ENCODE measurements at regions not wholly inside any gene's neighbourhood (a gene's known extent, or its start where the extent isn't known, plus 50 kb on each side); places are given as distances from the start of the nearest gene placed in this dataset.
"Not testable (repeated sequence)": the region's sequence is repeated elsewhere in the genome, so short reads cannot be mapped to it uniquely, and the experiment has no call there.

DNA sequence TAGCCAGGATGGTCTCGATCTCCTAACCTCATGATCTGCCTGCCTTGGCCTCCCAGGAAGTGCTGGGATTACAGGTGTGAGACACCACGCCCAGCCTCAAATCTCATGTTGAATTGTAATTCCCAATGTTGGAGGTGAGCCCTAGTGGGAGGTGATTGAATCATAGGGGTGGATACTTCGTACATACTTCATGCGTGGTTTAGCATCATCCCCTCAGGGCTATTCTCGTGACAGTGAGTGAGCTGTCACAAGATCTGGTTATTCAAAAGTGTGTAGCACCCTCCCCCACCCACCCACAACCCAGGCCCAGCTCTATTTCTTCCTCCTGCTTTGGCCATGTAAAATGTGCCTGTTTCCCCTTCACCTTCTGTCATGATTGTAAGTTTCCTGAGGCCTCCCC lies 236.9 kb upstream of the IL12A start:
- no peaks in the 10 kb centered on the region for H3K4me1 ChIP-seq (ENCODE audit: control insufficient read depth, insufficient read depth, low read length)
- peaks cover 24% of the 10 kb centered on the region for H3K9me3 Mint-ChIP-seq

DNA sequence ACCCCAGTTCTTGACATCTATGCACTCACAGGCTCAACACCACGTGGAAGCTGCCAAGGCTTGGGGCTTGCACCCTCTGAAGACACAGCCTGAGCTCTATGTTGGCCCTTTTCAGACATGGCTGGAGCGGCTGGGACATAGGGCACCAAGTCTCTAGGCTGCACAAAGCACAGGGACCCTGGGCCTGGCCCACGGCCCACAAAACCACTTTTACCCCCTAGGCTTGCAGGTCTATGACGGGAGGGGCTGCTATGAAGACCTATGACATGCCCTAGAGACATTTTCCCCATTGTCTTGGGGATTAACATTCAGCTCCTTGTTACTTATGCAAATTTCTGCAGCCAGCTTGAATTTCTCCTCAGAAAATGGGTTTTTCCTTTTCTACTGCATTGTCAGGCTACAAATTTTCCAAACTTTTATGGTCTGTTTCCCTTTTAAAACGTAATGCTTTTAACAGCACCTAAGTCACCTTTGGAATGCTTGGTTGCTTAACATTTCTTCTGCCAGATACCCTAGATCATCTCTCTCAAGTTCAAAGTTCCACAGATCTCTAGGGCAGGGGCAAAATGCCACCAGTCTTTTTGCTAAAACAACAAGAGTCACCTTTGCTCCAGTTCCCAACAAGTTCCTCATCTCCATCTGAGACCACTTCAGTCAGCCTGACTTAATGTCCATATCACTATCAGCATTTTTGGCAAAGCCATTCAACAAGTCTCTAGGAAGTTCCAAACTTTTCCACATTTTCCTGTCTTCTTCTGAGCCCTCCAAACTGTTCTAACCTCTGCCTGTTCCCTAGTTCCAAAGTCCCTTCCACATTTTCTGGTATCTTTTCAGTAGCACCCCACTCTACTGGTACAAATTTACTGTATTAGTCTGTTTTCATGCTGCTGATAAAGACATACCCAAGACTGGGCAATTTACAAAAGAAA lies 232.1 kb upstream of the IL12A start:
- not testable (repeated sequence) for H3K4me3 Mint-ChIP-seq; DNase-seq; H3K4me1 Mint-ChIP-seq; H3K27me3 ChIP-seq (ENCODE audit: control insufficient read depth, insufficient read depth, low read length, poor library complexity, severe bottlenecking); H3K9ac ChIP-seq (ENCODE audit: extremely low read depth, low read length, poor library complexity, severe bottlenecking); H3K36me3 Mint-ChIP-seq (ENCODE audit: low read depth); H3K27me3 Mint-ChIP-seq (ENCODE audit: insufficient read depth); H3K27ac Mint-ChIP-seq; H3K4me3 ChIP-seq (ENCODE audit: low read length); H3K27ac ChIP-seq (ENCODE audit: low read depth, low read length); H3K36me3 ChIP-seq (ENCODE audit: control insufficient read depth, insufficient read depth, low read length)
- 89 to 95% methylated on average over 4 to 5 of the region's 5 CpGs for WGBS, 2 experiments (ENCODE audit: insufficient coverage in 1 of 2, insufficient read length in 1 of 2)
- Histone ChIP-seq H3K4me1 (ENCODE audit: control insufficient read depth, insufficient read depth, low read length) (peaks cover 14% of the 10 kb centered on the region), H3K9me3 (ENCODE audit: control insufficient read depth, low read length) (peaks cover 26% of the 10 kb centered on the region)
- peaks cover 29% of the 10 kb centered on the region for H3K9me3 Mint-ChIP-seq

More for the DNA sequence above, 236.9 kb upstream of the IL12A start:
- TF ChIP-seq, protein P1, sequence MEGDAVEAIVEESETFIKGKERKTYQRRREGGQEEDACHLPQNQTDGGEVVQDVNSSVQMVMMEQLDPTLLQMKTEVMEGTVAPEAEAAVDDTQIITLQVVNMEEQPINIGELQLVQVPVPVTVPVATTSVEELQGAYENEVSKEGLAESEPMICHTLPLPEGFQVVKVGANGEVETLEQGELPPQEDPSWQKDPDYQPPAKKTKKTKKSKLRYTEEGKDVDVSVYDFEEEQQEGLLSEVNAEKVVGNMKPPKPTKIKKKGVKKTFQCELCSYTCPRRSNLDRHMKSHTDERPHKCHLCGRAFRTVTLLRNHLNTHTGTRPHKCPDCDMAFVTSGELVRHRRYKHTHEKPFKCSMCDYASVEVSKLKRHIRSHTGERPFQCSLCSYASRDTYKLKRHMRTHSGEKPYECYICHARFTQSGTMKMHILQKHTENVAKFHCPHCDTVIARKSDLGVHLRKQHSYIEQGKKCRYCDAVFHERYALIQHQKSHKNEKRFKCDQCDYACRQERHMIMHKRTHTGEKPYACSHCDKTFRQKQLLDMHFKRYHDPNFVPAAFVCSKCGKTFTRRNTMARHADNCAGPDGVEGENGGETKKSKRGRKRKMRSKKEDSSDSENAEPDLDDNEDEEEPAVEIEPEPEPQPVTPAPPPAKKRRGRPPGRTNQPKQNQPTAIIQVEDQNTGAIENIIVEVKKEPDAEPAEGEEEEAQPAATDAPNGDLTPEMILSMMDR (conservative IDR thresholded peaks at IDR 0.05): no peak
- Histone ChIP-seq H3K9ac (ENCODE audit: extremely low read depth, low read length, poor library complexity, severe bottlenecking) (no peak overlapping the region), H3K36me3 (ENCODE audit: control insufficient read depth, insufficient read depth, low read length) (no peaks in the 10 kb centered on the region), H3K9me3 (ENCODE audit: control insufficient read depth, low read length) (peaks cover 20% of the 10 kb centered on the region), H3K27me3 (ENCODE audit: control insufficient read depth, insufficient read depth, low read length, poor library complexity, severe bottlenecking) (no peaks in the 10 kb centered on the region), H3K27ac (ENCODE audit: low read depth, low read length) (no peak overlapping the region), H3K4me3 (ENCODE audit: low read length) (no peak overlapping the region)
- Mint-ChIP-seq H3K27ac (no peak overlapping the region), H3K4me1 (no peaks in the 10 kb centered on the region), H3K27me3 (ENCODE audit: insufficient read depth) (no peaks in the 10 kb centered on the region), H3K4me3 (no peak overlapping the region), H3K36me3 (ENCODE audit: low read depth) (peaks cover 2% of the 10 kb centered on the region)
- 96 to 100% methylated on average over 4 to 5 of the region's 5 CpGs for WGBS, 2 experiments (ENCODE audit: insufficient coverage in 1 of 2, insufficient read length in 1 of 2)
- DNase-seq: no peak

- Histone ChIP-seq H3K9ac (ENCODE audit: extremely low read depth, low read length, poor library complexity, severe bottlenecking) (no peak overlapping the region), H3K4me3 (ENCODE audit: low read length) (no peak overlapping the region), H3K4me1 (ENCODE audit: control insufficient read depth, insufficient read depth, low read length) (peaks cover 14% of the 10 kb centered on the region), H3K27ac (ENCODE audit: low read depth, low read length) (no peak overlapping the region), H3K9me3 (ENCODE audit: control insufficient read depth, low read length) (peaks cover 26% of the 10 kb centered on the region), H3K36me3 (ENCODE audit: control insufficient read depth, insufficient read depth, low read length) (no peaks in the 10 kb centered on the region), H3K27me3 (ENCODE audit: control insufficient read depth, insufficient read depth, low read length, poor library complexity, severe bottlenecking) (no peaks in the 10 kb centered on the region)
- peaks cover 29% of the 10 kb centered on the region for H3K9me3 Mint-ChIP-seq
- no peak for DNase-seq
- WGBS, 2 experiments (ENCODE audit: insufficient coverage in 1 of 2, insufficient read length in 1 of 2): 87 to 88% methylated on average over 3 to 5 of the region's 5 CpGs
- no peak overlapping the region for H3K4me3 Mint-ChIP-seq
- peaks cover 6% of the 10 kb centered on the region for H3K27me3 Mint-ChIP-seq (ENCODE audit: insufficient read depth)
- H3K27ac Mint-ChIP-seq: no peak overlapping the region
- peaks cover 5% of the 10 kb centered on the region for H3K36me3 Mint-ChIP-seq (ENCODE audit: low read depth)
- peaks cover 11% of the 10 kb centered on the region for H3K4me1 Mint-ChIP-seq
- TF ChIP-seq, protein P1 (conservative IDR thresholded peaks at IDR 0.05): no peak
Observed at GRCh38 chr3:159757341-159758060, 231.1 kb upstream of the IL12A start.

Data from endodermal cell (in vitro differentiated cells).